SK-N-SH (cell line): ENCODE measurements at regions not wholly inside any gene's neighbourhood (a gene's known extent, or its start where the extent isn't known, plus 50 kb on each side); places are given as distances from the start of the nearest gene placed in this dataset.

Source experiments
- CHD2 ChIP-seq: fragments of 150-350 bp; IDR thresholded peaks from 2 replicates; pipeline ENCODE4 v1.6.1; 2018; ENCODE audit warnings: low read length; ENCODE audit not compliant: partially characterized antibody
- CTCF ChIP-seq: fragments of 200-600 bp; sonication (generic); IDR thresholded peaks from 2 replicates; pipeline ENCODE4 v1.6.1; 2017; ENCODE audit warnings: antibody characterized with exemption, mild to moderate bottlenecking, moderate library complexity
- EP300 ChIP-seq, 2 experiments: IDR thresholded peaks; 2 replicates each; pipeline versions ENCODE4 v1.4.0 to v1.6.1; 2012; ENCODE audit warnings: borderline replicate concordance in 1 of 2, low read depth in 1 of 2, low read length in 1 of 2
- JUND ChIP-seq: IDR thresholded peaks from 2 replicates; pipeline ENCODE4 v1.4.0; 2012
- MAX ChIP-seq: IDR thresholded peaks from 2 replicates; pipeline ENCODE4 v1.4.0; 2012; ENCODE audit warnings: low read depth
- MXI1 ChIP-seq: IDR thresholded peaks from 2 replicates; pipeline ENCODE4 v1.6.1; 2012; ENCODE audit warnings: mild to moderate bottlenecking, low read depth, low read length, improper control_type of control experiment
- NFIC ChIP-seq: IDR thresholded peaks from 2 replicates; pipeline ENCODE4 v1.4.0; 2012; ENCODE audit warnings: borderline replicate concordance
- NRF1 ChIP-seq: IDR thresholded peaks from 2 replicates; pipeline ENCODE4 v1.6.1; 2012; ENCODE audit warnings: low read depth, mild to moderate bottlenecking, low read length
- SIN3A ChIP-seq: IDR thresholded peaks from 2 replicates; pipeline ENCODE4 v1.6.1; 2012; ENCODE audit warnings: low read depth, mild to moderate bottlenecking, low read length, moderate library complexity, borderline replicate concordance
- USF1 ChIP-seq: IDR thresholded peaks from 2 replicates; pipeline ENCODE4 v1.4.0; 2012; ENCODE audit warnings: low read depth, borderline replicate concordance
- USF2 ChIP-seq: fragments of 150-350 bp; IDR thresholded peaks from 2 replicates; pipeline ENCODE4 v1.6.1; 2017; ENCODE audit warnings: antibody characterized with exemption, low read length, low read depth, borderline replicate concordance

- TF ChIP-seq EP300 (IDR thresholded peaks at IDR 0.05; ENCODE audit: borderline replicate concordance in 1 of 2, low read depth in 1 of 2, low read length in 1 of 2) (no peak), MXI1 (no peak), USF2 (no peak), CTCF (no peak), MAX (no peak), NRF1 (no peak), SIN3A (no peak), USF1 (no peak), CHD2 (no peak), JUND (no peak), NFIC (no peak)
These were observed 1317.6 kb downstream of the PCDH9 start for GRCh38 chr13:65912516-65912915.
